Epidermal melanocyte (primary cell): ENCODE measurements at regions not wholly inside any gene's neighbourhood (a gene's known extent, or its start where the extent isn't known, plus 50 kb on each side); places are given as distances from the start of the nearest gene placed in this dataset.
"Not testable (repeated sequence)": the region's sequence is repeated elsewhere in the genome, so short reads cannot be mapped to it uniquely, and the experiment has no call there.

Experiments used
- DNase-seq: peaks from one replicate; pipeline ENCODE4 v3.0.0; 2011; ENCODE audit warnings: low spot score; ENCODE audit not compliant: insufficient read length

GRCh38 chr5:171541341-171541776 lies 121.9 kb downstream of the FGF18 start:
- no peak for DNase-seq

- DNase-seq, result no peak
These were observed 123.2 kb downstream of the FGF18 start for GRCh38 chr5:171542525-171543140.

GRCh38 chr5:171543148-171543815 lies 123.8 kb downstream of the FGF18 start:
- DNase-seq, result no peak

- no peak for DNase-seq
These were observed 125.7 kb downstream of the FGF18 start for GRCh38 chr5:171544913-171545765.

GRCh38 chr5:171549274-171549673 lies 129.8 kb downstream of the FGF18 start:
- no peak for DNase-seq

GRCh38 chr5:171553817-171554216 lies 134.4 kb downstream of the FGF18 start:
- DNase-seq, result not testable (repeated sequence)

- no peak for DNase-seq
These were observed 135.7 kb downstream of the FGF18 start for GRCh38 chr5:171555160-171555559.

GRCh38 chr5:171562822-171563221 lies 143.4 kb downstream of the FGF18 start:
- no peak for DNase-seq

- DNase-seq, result no peak
These were observed 148.9 kb downstream of the FGF18 start for GRCh38 chr5:171568389-171568788.

- DNase-seq, result no peak
These were observed 149.7 kb downstream of the FGF18 start for GRCh38 chr5:171569065-171569712.

- DNase-seq, result no peak
These were observed 150.9 kb downstream of the FGF18 start for GRCh38 chr5:171570244-171570825.

- DNase-seq, result no peak
These were observed 152.2 kb downstream of the FGF18 start for GRCh38 chr5:171571663-171572062.

GRCh38 chr5:171573021-171573420 lies 153.6 kb downstream of the FGF18 start:
- no peak for DNase-seq

- DNase-seq, result no peak
These were observed 154.2 kb downstream of the FGF18 start for GRCh38 chr5:171573451-171574225.

GRCh38 chr5:171574376-171574775 lies 154.9 kb downstream of the FGF18 start:
- DNase-seq, result no peak

GRCh38 chr5:171575386-171575785 lies 155.9 kb downstream of the FGF18 start:
- DNase-seq, result no peak

- DNase-seq, result no peak
These were observed 156.4 kb downstream of the FGF18 start for GRCh38 chr5:171575808-171576207.

GRCh38 chr5:171577042-171577758 lies 157.8 kb downstream of the FGF18 start:
- no peak for DNase-seq

- no peak for DNase-seq
These were observed 158.8 kb downstream of the FGF18 start for GRCh38 chr5:171578049-171578828.
